SK-N-SH (cell line): ENCODE measurements at regions not wholly inside any gene's neighbourhood (a gene's known extent, or its start where the extent isn't known, plus 50 kb on each side); places are given as distances from the start of the nearest gene placed in this dataset.

ENCODE experiments used
- EZH2phosphoT487 ChIP-seq: fragments of 200-600 bp; sonication (generic); IDR thresholded peaks from 2 replicates; pipeline ENCODE4 v1.6.1; 2017; ENCODE audit warnings: low read depth, mixed run types, mild to moderate bottlenecking, antibody characterized with exemption, moderate library complexity, borderline replicate concordance
- MXI1 ChIP-seq: IDR thresholded peaks from 2 replicates; pipeline ENCODE4 v1.6.1; 2012; ENCODE audit warnings: mild to moderate bottlenecking, low read depth, low read length, improper control_type of control experiment
- POLR2AphosphoS5 ChIP-seq: IDR thresholded peaks from 2 replicates; pipeline ENCODE4 v1.6.1; 2012; ENCODE audit warnings: low read depth, low read length
- SIN3A ChIP-seq: IDR thresholded peaks from 2 replicates; pipeline ENCODE4 v1.6.1; 2012; ENCODE audit warnings: low read depth, mild to moderate bottlenecking, low read length, moderate library complexity, borderline replicate concordance
- SMC3 ChIP-seq: IDR thresholded peaks from 2 replicates; pipeline ENCODE4 v1.6.1; 2012; ENCODE audit warnings: low read depth, low read length, improper control_type of control experiment
- TAF1 ChIP-seq: IDR thresholded peaks from 2 replicates; pipeline ENCODE4 v1.6.1; 2012; ENCODE audit warnings: low read depth, mild to moderate bottlenecking, low read length, moderate library complexity, borderline replicate concordance
- YY1 ChIP-seq: IDR thresholded peaks from 2 replicates; pipeline ENCODE4 v1.4.0; 2012; ENCODE audit warnings: low read depth, mild to moderate bottlenecking
- TF ChIP-seq, protein P1 (sequence below): fragments of 200-600 bp; sonication (generic); IDR thresholded peaks from 2 replicates; pipeline ENCODE4 v1.6.1; 2017; ENCODE audit warnings: antibody characterized with exemption, mild to moderate bottlenecking, moderate library complexity

DNA sequence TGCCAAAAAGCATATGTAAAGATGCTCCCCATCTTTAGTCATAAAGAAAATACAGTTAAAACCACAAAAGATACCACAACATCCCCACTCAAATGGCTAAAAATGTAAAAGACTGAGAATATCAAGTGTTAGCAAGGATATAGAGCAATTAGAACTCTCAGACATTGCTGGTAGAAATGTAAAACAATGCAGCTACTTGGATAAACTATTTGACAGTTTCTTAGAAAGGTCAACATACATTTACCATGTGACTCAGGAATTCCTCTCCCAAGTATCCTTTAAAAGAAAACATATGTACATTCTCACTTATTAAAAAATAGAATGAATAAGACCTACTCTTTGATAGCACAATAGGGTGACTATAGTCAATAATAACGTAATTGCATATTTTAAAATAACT is 173.7 kb downstream of the HNRNPD start:
- TF ChIP-seq MXI1 (no peak), EZH2phosphoT487 (no peak), POLR2AphosphoS5 (no peak), SIN3A (no peak), TAF1 (no peak), YY1 (no peak), SMC3 (no peak)
- TF ChIP-seq, protein P1, sequence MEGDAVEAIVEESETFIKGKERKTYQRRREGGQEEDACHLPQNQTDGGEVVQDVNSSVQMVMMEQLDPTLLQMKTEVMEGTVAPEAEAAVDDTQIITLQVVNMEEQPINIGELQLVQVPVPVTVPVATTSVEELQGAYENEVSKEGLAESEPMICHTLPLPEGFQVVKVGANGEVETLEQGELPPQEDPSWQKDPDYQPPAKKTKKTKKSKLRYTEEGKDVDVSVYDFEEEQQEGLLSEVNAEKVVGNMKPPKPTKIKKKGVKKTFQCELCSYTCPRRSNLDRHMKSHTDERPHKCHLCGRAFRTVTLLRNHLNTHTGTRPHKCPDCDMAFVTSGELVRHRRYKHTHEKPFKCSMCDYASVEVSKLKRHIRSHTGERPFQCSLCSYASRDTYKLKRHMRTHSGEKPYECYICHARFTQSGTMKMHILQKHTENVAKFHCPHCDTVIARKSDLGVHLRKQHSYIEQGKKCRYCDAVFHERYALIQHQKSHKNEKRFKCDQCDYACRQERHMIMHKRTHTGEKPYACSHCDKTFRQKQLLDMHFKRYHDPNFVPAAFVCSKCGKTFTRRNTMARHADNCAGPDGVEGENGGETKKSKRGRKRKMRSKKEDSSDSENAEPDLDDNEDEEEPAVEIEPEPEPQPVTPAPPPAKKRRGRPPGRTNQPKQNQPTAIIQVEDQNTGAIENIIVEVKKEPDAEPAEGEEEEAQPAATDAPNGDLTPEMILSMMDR, result no peak
